Osteocyte (in vitro differentiated cells): ENCODE measurements at regions not wholly inside any gene's neighbourhood (a gene's known extent, or its start where the extent isn't known, plus 50 kb on each side); places are given as distances from the start of the nearest gene placed in this dataset.

Source experiments
- DNase-seq: peaks from one replicate; pipeline ENCODE4 v3.0.0; 2021; ENCODE audit warnings: mixed read lengths; ENCODE audit not compliant: unreplicated experiment; ENCODE audit errors: extremely low spot score
- H3K27ac Mint-ChIP-seq: one replicate; pipeline ENCODE4 v1.8.0; 2021; ENCODE audit warnings: mild to moderate bottlenecking, mixed read lengths; ENCODE audit not compliant: unreplicated experiment
- H3K27me3 Mint-ChIP-seq: one replicate; pipeline ENCODE4 v1.8.0; 2021; ENCODE audit warnings: mixed read lengths; ENCODE audit not compliant: unreplicated experiment
- H3K36me3 Mint-ChIP-seq: one replicate; pipeline ENCODE4 v1.8.0; 2021; ENCODE audit warnings: mixed read lengths; ENCODE audit not compliant: unreplicated experiment
- H3K4me1 Mint-ChIP-seq: one replicate; pipeline ENCODE4 v1.8.0; 2021; ENCODE audit warnings: mixed read lengths; ENCODE audit not compliant: unreplicated experiment
- H3K4me3 Mint-ChIP-seq: one replicate; pipeline ENCODE4 v1.8.0; 2021; ENCODE audit warnings: mild to moderate bottlenecking, moderate library complexity, mixed read lengths; ENCODE audit not compliant: unreplicated experiment
- H3K9me3 Mint-ChIP-seq: one replicate; pipeline ENCODE4 v1.8.0; 2021; ENCODE audit warnings: mixed read lengths; ENCODE audit not compliant: unreplicated experiment
- TF ChIP-seq, protein P1 (sequence below): fragments of 200-600 bp; sonication (generic); IDR thresholded peaks from 2 replicates; pipeline ENCODE4 v1.5.0; 2021; ENCODE audit warnings: antibody characterized with exemption, mild to moderate bottlenecking, moderate library complexity

- Mint-ChIP-seq H3K27ac (peak overlapping the region; percentile 96), H3K4me3 (peak overlapping the region; percentile 11), H3K9me3 (no peaks in the 10 kb centered on the region), H3K27me3 (no peaks in the 10 kb centered on the region), H3K4me1 (peaks cover 49% of the 10 kb centered on the region), H3K36me3 (no peaks in the 10 kb centered on the region)
- no peak for DNase-seq
- TF ChIP-seq, protein P1, sequence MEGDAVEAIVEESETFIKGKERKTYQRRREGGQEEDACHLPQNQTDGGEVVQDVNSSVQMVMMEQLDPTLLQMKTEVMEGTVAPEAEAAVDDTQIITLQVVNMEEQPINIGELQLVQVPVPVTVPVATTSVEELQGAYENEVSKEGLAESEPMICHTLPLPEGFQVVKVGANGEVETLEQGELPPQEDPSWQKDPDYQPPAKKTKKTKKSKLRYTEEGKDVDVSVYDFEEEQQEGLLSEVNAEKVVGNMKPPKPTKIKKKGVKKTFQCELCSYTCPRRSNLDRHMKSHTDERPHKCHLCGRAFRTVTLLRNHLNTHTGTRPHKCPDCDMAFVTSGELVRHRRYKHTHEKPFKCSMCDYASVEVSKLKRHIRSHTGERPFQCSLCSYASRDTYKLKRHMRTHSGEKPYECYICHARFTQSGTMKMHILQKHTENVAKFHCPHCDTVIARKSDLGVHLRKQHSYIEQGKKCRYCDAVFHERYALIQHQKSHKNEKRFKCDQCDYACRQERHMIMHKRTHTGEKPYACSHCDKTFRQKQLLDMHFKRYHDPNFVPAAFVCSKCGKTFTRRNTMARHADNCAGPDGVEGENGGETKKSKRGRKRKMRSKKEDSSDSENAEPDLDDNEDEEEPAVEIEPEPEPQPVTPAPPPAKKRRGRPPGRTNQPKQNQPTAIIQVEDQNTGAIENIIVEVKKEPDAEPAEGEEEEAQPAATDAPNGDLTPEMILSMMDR = no peak
These were observed 204.9 kb upstream of the MIR17HG start for GRCh38 chr13:91142572-91142971.

GRCh38 chr13:91144054-91144453, 203.4 kb upstream of the MIR17HG start:
- no peak for DNase-seq
- no peaks in the 10 kb centered on the region for H3K27me3 Mint-ChIP-seq
- H3K27ac Mint-ChIP-seq = peak overlapping the region; percentile 96

DNA sequence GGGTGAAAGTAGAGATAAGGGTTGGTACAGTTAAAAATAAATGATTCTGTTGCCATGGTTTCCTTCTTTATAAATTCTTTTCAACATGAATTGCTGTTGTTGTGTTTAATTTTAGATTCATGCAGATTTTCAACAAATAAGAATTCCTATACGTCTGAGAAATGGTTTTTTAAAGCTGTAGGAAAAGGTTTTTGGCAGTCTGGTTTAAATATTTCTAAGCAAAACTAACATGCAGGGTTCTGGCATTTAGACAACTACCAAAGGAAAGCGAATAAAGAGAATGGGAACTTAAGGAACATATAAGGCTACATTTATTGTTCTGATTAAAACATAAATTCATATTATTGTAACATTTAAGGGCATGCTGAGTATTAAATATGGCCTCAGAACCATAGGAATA, 203.0 kb upstream of the MIR17HG start:
- no peak for DNase-seq
- TF ChIP-seq, protein P1 = no peak
- no peak overlapping the region for H3K4me3 Mint-ChIP-seq
- peaks cover 50% of the 10 kb centered on the region for H3K4me1 Mint-ChIP-seq
- H3K27ac Mint-ChIP-seq = peak overlapping the region; percentile 96
- no peaks in the 10 kb centered on the region for H3K36me3 Mint-ChIP-seq
- no peaks in the 10 kb centered on the region for H3K27me3 Mint-ChIP-seq
- no peaks in the 10 kb centered on the region for H3K9me3 Mint-ChIP-seq

More at GRCh38 chr13:91144054-91144453, 203.4 kb upstream of the MIR17HG start:
- Mint-ChIP-seq H3K4me3 (no peak overlapping the region), H3K36me3 (no peaks in the 10 kb centered on the region), H3K9me3 (no peaks in the 10 kb centered on the region), H3K4me1 (peaks cover 50% of the 10 kb centered on the region)
- TF ChIP-seq, protein P1 = no peak

DNA sequence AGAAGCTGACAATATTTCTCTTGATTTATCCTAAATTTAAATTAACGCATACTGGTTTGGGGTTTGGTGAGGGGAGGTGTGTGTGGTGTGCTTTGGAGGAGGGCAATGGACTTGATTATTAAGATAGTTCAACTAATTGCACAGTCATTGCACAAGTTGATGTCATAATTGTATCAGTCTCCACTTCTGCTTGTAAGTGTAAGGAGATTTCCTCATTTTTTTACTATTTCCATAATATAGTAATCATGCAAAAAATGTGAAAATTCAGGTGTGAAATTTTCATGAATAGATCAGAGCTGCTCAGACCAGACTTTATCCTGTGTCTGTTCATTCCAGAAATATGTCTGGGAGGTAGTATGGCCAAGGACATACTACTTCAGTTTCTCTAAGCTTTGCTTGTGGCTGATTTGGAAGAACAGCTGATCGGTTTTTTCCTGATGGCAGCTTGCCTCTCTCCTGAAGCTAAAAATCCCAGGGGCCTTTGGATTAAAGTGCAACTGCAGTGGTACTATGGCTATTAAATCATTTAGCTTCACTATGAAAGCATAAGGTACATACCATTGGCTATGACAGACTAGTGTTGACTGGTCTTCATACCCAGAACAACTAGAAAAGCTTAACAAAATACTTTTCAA, 201.8 kb upstream of the MIR17HG start:
- DNase-seq = no peak
- Mint-ChIP-seq H3K9me3 (no peaks in the 10 kb centered on the region), H3K36me3 (no peaks in the 10 kb centered on the region), H3K4me1 (peaks cover 48% of the 10 kb centered on the region), H3K4me3 (no peak overlapping the region), H3K27ac (no peak overlapping the region), H3K27me3 (no peaks in the 10 kb centered on the region)
- TF ChIP-seq, protein P1 = no peak

GRCh38 chr13:91146601-91147000, 200.9 kb upstream of the MIR17HG start:
- no peaks in the 10 kb centered on the region for H3K27me3 Mint-ChIP-seq
- TF ChIP-seq, protein P1 = no peak
- H3K4me1 Mint-ChIP-seq = peaks cover 46% of the 10 kb centered on the region
- H3K27ac Mint-ChIP-seq = no peak overlapping the region
- no peak for DNase-seq
- H3K4me3 Mint-ChIP-seq = no peak overlapping the region
- H3K36me3 Mint-ChIP-seq = no peaks in the 10 kb centered on the region
- H3K9me3 Mint-ChIP-seq = no peaks in the 10 kb centered on the region
